Progenitor cell of endocrine pancreas (in vitro differentiated cells): ENCODE measurements at regions not wholly inside any gene's neighbourhood (a gene's known extent, or its start where the extent isn't known, plus 50 kb on each side); places are given as distances from the start of the nearest gene placed in this dataset.

Experiments used
- DNase-seq: peaks from one replicate; pipeline ENCODE4 v3.0.0; 2021; ENCODE audit warnings: low spot score; ENCODE audit not compliant: unreplicated experiment
- H3K27ac Mint-ChIP-seq: 2 replicates; pipeline ENCODE4 v1.8.0; 2021; ENCODE audit warnings: mild to moderate bottlenecking, moderate library complexity, mixed read lengths
- H3K27me3 Mint-ChIP-seq: 2 replicates; pipeline ENCODE4 v1.8.0; 2021; ENCODE audit warnings: mixed read lengths
- H3K36me3 Mint-ChIP-seq: 2 replicates; pipeline ENCODE4 v1.8.0; 2022; ENCODE audit warnings: mixed read lengths; ENCODE audit not compliant: insufficient read depth
- H3K4me1 Mint-ChIP-seq: 2 replicates; pipeline ENCODE4 v1.8.0; 2021; ENCODE audit warnings: low read depth, mixed read lengths
- H3K4me3 Mint-ChIP-seq: 2 replicates; pipeline ENCODE4 v1.8.0; 2021; ENCODE audit warnings: low read depth, mild to moderate bottlenecking, moderate library complexity, mixed read lengths
- H3K9me3 Mint-ChIP-seq: 2 replicates; pipeline ENCODE4 v1.8.0; 2021; ENCODE audit warnings: low read depth, mixed read lengths
- TF ChIP-seq, protein P1 (sequence below): fragments of 200-600 bp; sonication (generic); IDR thresholded peaks from one replicate; pipeline ENCODE4 v1.5.0; 2021; ENCODE audit warnings: antibody characterized with exemption, mild to moderate bottlenecking; ENCODE audit not compliant: unreplicated experiment

- no peak overlapping the region for H3K27ac Mint-ChIP-seq
- no peak overlapping the region for H3K4me3 Mint-ChIP-seq
- peaks cover 27% of the 10 kb centered on the region for H3K27me3 Mint-ChIP-seq
- H3K9me3 Mint-ChIP-seq: no peaks in the 10 kb centered on the region
- no peak for DNase-seq
- no peaks in the 10 kb centered on the region for H3K4me1 Mint-ChIP-seq
- H3K36me3 Mint-ChIP-seq: no peaks in the 10 kb centered on the region
- TF ChIP-seq, protein P1, sequence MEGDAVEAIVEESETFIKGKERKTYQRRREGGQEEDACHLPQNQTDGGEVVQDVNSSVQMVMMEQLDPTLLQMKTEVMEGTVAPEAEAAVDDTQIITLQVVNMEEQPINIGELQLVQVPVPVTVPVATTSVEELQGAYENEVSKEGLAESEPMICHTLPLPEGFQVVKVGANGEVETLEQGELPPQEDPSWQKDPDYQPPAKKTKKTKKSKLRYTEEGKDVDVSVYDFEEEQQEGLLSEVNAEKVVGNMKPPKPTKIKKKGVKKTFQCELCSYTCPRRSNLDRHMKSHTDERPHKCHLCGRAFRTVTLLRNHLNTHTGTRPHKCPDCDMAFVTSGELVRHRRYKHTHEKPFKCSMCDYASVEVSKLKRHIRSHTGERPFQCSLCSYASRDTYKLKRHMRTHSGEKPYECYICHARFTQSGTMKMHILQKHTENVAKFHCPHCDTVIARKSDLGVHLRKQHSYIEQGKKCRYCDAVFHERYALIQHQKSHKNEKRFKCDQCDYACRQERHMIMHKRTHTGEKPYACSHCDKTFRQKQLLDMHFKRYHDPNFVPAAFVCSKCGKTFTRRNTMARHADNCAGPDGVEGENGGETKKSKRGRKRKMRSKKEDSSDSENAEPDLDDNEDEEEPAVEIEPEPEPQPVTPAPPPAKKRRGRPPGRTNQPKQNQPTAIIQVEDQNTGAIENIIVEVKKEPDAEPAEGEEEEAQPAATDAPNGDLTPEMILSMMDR: no peak
Measured at GRCh38 chr17:17398188-17398942, 78.4 kb upstream of the MED9 start.

DNA sequence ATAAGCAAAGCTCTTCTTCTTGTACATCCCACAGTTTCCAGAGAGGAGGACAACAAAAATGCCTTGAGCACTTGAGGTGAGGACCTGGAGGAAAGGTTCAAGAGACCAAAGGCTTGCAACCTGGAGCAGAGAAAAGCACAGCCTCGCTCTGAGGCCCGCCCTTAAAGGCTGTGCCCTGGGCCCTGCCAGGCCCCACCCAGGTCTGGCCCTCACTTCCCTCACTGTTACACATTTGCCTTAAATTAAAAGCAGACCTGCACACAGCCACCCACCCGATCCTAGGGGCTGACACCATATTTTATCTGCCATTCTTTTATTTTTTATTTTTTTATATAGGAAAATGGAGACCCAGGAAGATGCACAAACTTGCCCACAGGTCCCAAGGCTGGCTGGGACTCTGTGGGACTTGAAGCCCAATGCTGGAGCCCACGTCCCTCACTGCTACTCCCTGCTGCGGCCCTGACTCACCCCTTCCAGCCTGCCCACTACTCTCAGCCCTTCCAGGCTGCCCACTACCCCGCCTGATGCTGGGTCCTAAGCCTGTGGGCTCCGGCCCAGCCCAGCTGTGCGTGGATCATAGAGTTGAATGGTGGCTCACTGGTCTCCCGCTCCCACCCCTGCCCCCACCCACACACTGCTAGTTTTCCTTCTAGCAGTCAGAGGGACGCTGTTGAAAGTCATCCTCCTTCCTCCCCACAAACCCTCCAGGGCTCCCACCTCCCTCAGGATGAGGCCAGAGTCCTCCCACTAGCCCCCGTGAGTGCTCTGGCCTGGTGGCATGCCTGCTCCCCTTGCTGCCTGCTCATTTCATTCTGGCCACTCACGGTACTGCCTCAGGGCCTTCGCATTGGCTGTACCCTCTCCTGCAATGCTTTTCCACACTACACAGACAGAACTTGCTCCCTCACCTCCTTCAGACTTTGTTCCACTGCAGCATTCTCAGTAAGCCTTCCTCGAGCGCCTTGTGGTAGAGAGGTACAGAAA is 77.6 kb upstream of the MED9 start:
- H3K27me3 Mint-ChIP-seq: peaks cover 21% of the 10 kb centered on the region
- no peaks in the 10 kb centered on the region for H3K4me1 Mint-ChIP-seq
- no peak overlapping the region for H3K27ac Mint-ChIP-seq
- TF ChIP-seq, protein P1: no peak
- no peak for DNase-seq
- no peaks in the 10 kb centered on the region for H3K36me3 Mint-ChIP-seq
- no peak overlapping the region for H3K4me3 Mint-ChIP-seq
- H3K9me3 Mint-ChIP-seq: no peaks in the 10 kb centered on the region

DNA sequence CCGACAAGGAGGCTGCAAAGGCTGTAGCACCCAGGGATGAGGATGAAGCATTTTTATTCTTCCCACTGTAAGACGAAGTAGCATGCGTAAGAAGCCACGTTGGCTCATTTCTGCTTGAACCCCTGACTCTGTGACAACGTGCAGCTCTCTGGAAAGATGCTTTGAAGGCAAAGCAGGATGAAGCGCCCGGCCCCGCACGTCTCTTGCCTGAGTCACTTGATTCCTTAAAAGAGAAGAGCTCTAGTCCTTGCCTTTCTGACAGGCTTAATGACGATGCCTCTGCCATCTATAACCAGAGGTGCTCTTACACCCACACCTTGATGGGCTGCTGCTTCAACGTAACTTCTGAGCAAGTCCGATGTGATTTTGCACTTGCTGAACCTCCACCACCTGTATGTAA is 76.7 kb upstream of the MED9 start:
- no peak overlapping the region for H3K4me3 Mint-ChIP-seq
- TF ChIP-seq, protein P1: no peak

GRCh38 chr17:17400566-17401184 is 76.1 kb upstream of the MED9 start:
- TF ChIP-seq, protein P1: no peak
- H3K27me3 Mint-ChIP-seq: peaks cover 26% of the 10 kb centered on the region
- H3K9me3 Mint-ChIP-seq: no peaks in the 10 kb centered on the region
- H3K36me3 Mint-ChIP-seq: no peaks in the 10 kb centered on the region
- no peak overlapping the region for H3K4me3 Mint-ChIP-seq
- no peaks in the 10 kb centered on the region for H3K4me1 Mint-ChIP-seq
- no peak overlapping the region for H3K27ac Mint-ChIP-seq
- DNase-seq: no peak

More for the DNA sequence above, 76.7 kb upstream of the MED9 start:
- DNase-seq: no peak
- Mint-ChIP-seq H3K27me3 (peaks cover 25% of the 10 kb centered on the region), H3K36me3 (no peaks in the 10 kb centered on the region), H3K27ac (no peak overlapping the region), H3K9me3 (no peaks in the 10 kb centered on the region), H3K4me1 (no peaks in the 10 kb centered on the region)

DNA sequence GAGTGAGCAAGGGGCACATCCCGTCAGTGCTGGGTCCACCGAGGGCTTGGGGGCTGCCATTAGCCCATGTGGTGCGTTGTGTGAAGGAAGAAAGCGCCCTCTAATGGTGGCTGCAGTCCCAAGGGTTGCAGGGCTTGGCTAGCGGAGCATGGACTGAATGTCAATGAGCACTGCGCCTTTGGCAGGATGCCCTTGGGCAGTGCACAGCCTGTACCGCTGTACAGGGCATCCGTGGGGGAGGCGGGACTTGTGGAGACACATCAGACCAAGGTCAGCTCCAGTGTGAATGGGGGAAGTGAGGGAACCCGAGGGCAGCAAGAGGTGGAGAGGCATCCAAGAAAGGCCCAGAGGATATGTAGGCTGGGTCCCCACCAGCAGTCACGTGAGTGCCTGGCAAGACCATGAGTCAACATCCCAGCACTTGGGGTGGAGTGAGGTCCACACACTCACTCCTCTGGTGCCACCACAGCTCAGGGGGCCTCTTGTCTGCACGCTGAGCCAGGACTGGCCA is 75.5 kb upstream of the MED9 start:
- no peak overlapping the region for H3K4me3 Mint-ChIP-seq
- peaks cover 29% of the 10 kb centered on the region for H3K27me3 Mint-ChIP-seq
- H3K9me3 Mint-ChIP-seq: no peaks in the 10 kb centered on the region
- no peak overlapping the region for H3K27ac Mint-ChIP-seq
- H3K36me3 Mint-ChIP-seq: no peaks in the 10 kb centered on the region
- no peak for DNase-seq
- H3K4me1 Mint-ChIP-seq: no peaks in the 10 kb centered on the region
- TF ChIP-seq, protein P1: no peak
